DOHH2 (cell line): ENCODE measurements at regions not wholly inside any gene's neighbourhood (a gene's known extent, or its start where the extent isn't known, plus 50 kb on each side); places are given as distances from the start of the nearest gene placed in this dataset.
"Not testable (repeated sequence)": the region's sequence is repeated elsewhere in the genome, so short reads cannot be mapped to it uniquely, and the experiment has no call there.

Experiments
- H3F3A ChIP-seq: fragments of 200-600 bp; sonication (generic), shearing (Covaris generic); 2 replicates; pipeline ENCODE4 v1.6.0; 2016; ENCODE audit warnings: antibody characterized with exemption, mild to moderate bottlenecking; ENCODE audit not compliant: control insufficient read depth, insufficient read depth
- H3K27ac ChIP-seq: fragments of 200-600 bp; sonication (generic); 2 replicates; pipeline ENCODE4 v1.5.1; 2014; ENCODE audit warnings: low read depth, mild to moderate bottlenecking, low read length, moderate library complexity
- H3K27me3 ChIP-seq: fragments of 200-600 bp; sonication (generic); 2 replicates; pipeline ENCODE4 v1.6.1; 2014; ENCODE audit warnings: mild to moderate bottlenecking, low read length, mixed read lengths; ENCODE audit not compliant: control insufficient read depth
- H3K36me3 ChIP-seq: fragments of 200-600 bp; sonication (generic); 2 replicates; pipeline ENCODE4 v1.6.1; 2014; ENCODE audit warnings: mild to moderate bottlenecking, low read length, moderate library complexity, mixed read lengths; ENCODE audit not compliant: control insufficient read depth
- H3K4me1 ChIP-seq: fragments of 200-600 bp; sonication (generic); 2 replicates; pipeline ENCODE4 v1.6.1; 2014; ENCODE audit warnings: mild to moderate bottlenecking, low read length, mixed read lengths; ENCODE audit not compliant: control insufficient read depth
- H3K4me2 ChIP-seq: fragments of 200-600 bp; sonication (generic); 2 replicates; pipeline ENCODE4 v1.6.0; 2014; ENCODE audit warnings: mild to moderate bottlenecking, low read length, moderate library complexity
- H3K4me3 ChIP-seq: fragments of 200-600 bp; sonication (generic); 2 replicates; pipeline ENCODE4 v1.5.1; 2014; ENCODE audit warnings: mild to moderate bottlenecking, low read length, mixed read lengths
- H3K79me2 ChIP-seq: fragments of 200-600 bp; sonication (generic); 2 replicates; pipeline ENCODE4 v1.6.1; 2014; ENCODE audit warnings: mild to moderate bottlenecking, low read length, mixed read lengths; ENCODE audit not compliant: control insufficient read depth
- H3K9me2 ChIP-seq: fragments of 200-600 bp; sonication (generic); replicated peaks from 2 replicates; pipeline ENCODE4 v1.6.1; 2014; ENCODE audit warnings: mild to moderate bottlenecking, low read length, mixed read lengths; ENCODE audit not compliant: control insufficient read depth
- H3K9me3 ChIP-seq: fragments of 200-600 bp; sonication (generic); 2 replicates; pipeline ENCODE4 v1.6.1; 2014; ENCODE audit warnings: antibody characterized with exemption, low read length, mixed read lengths; ENCODE audit not compliant: control insufficient read depth, insufficient read depth
- H4K20me1 ChIP-seq: fragments of 200-600 bp; sonication (generic); 2 replicates; pipeline ENCODE4 v1.6.0; 2014; ENCODE audit warnings: low read depth, mild to moderate bottlenecking, antibody characterized with exemption, low read length, moderate library complexity; ENCODE audit not compliant: control insufficient read depth, insufficient read depth
- CTCF ChIP-seq: fragments of 200-600 bp; sonication (generic); IDR thresholded peaks from one replicate; pipeline ENCODE4 v1.5.1; 2014; ENCODE audit warnings: antibody characterized with exemption, mild to moderate bottlenecking, low read depth, low read length; ENCODE audit not compliant: poor library complexity, severe bottlenecking

GRCh38 chr2:87229091-87229689 lies 207.5 kb upstream of the PLGLB1 start:
- H3K27ac ChIP-seq, H3K4me1 ChIP-seq, H4K20me1 ChIP-seq, H3K9me3 ChIP-seq, H3F3A ChIP-seq, H3K36me3 ChIP-seq, H3K4me2 ChIP-seq, H3K4me3 ChIP-seq, H3K9me2 ChIP-seq, H3K27me3 ChIP-seq, H3K79me2 ChIP-seq: not testable (repeated sequence)
- peak; percentile 46 for TF ChIP-seq CTCF

- H3K4me1 ChIP-seq, H3K9me3 ChIP-seq, H3K4me2 ChIP-seq, H3F3A ChIP-seq, H4K20me1 ChIP-seq, H3K27ac ChIP-seq, H3K9me2 ChIP-seq, H3K79me2 ChIP-seq, H3K27me3 ChIP-seq, H3K4me3 ChIP-seq, H3K36me3 ChIP-seq: not testable (repeated sequence)
Observed at GRCh38 chr2:87229964-87230363, 208.3 kb upstream of the PLGLB1 start.

GRCh38 chr2:87235333-87235981 lies 213.8 kb upstream of the PLGLB1 start:
- H3K9me2 ChIP-seq, H3K79me2 ChIP-seq, H4K20me1 ChIP-seq, H3F3A ChIP-seq, H3K36me3 ChIP-seq, H3K4me3 ChIP-seq, H3K9me3 ChIP-seq, H3K4me1 ChIP-seq, H3K4me2 ChIP-seq, H3K27me3 ChIP-seq, H3K27ac ChIP-seq: not testable (repeated sequence)

GRCh38 chr2:87237570-87238336 lies 216.1 kb upstream of the PLGLB1 start:
- not testable (repeated sequence) for H3K27ac ChIP-seq, H3K4me1 ChIP-seq, H3K4me2 ChIP-seq, H3F3A ChIP-seq, H4K20me1 ChIP-seq, H3K4me3 ChIP-seq, H3K9me2 ChIP-seq, H3K27me3 ChIP-seq, H3K79me2 ChIP-seq, H3K36me3 ChIP-seq, H3K9me3 ChIP-seq

- H3K27ac ChIP-seq, H3K9me3 ChIP-seq, H3F3A ChIP-seq, H4K20me1 ChIP-seq, H3K9me2 ChIP-seq, H3K79me2 ChIP-seq, H3K4me1 ChIP-seq, H3K4me3 ChIP-seq, H3K4me2 ChIP-seq, H3K27me3 ChIP-seq, H3K36me3 ChIP-seq: not testable (repeated sequence)
Observed at GRCh38 chr2:87239558-87240215, 218.0 kb upstream of the PLGLB1 start.

GRCh38 chr2:87246066-87246717 lies 224.5 kb upstream of the PLGLB1 start:
- not testable (repeated sequence) for H3K79me2 ChIP-seq, H3K27me3 ChIP-seq, H3K4me1 ChIP-seq, H3K4me2 ChIP-seq, H3K4me3 ChIP-seq, H3K9me2 ChIP-seq, H3F3A ChIP-seq, H3K9me3 ChIP-seq, H3K36me3 ChIP-seq, H4K20me1 ChIP-seq, H3K27ac ChIP-seq

GRCh38 chr2:87252046-87252445 lies 230.4 kb upstream of the PLGLB1 start:
- H3K4me3 ChIP-seq, H3K9me2 ChIP-seq, H3K27ac ChIP-seq, H4K20me1 ChIP-seq, H3K36me3 ChIP-seq, H3K79me2 ChIP-seq, H3F3A ChIP-seq, H3K4me1 ChIP-seq, H3K27me3 ChIP-seq, H3K4me2 ChIP-seq, H3K9me3 ChIP-seq: not testable (repeated sequence)
